ENCODE measurements at regions not wholly inside any gene's neighbourhood (a gene's known extent, or its start where the extent isn't known, plus 50 kb on each side); places are given as distances from the start of the nearest gene placed in this dataset.

DNA sequence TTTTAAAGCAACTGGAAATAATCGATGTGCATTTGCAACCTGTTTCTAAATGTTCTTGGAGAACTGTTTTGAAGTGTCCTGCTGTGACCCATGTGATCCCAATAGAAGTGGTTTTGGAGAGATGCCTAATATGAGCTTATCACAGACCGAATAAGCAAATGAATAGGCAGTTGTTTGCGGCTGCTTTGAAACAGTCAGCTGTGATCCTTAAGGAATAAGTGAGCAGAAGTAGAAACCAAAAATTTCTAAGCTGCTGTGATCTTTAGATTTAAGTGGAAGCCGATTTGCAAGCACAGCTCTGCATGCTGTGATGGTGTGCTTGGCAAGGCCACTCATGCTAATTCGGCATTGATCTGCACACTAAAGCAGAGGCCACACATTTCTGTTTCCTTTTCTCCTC is 329.5 kb upstream of the DUSP10 start:
- TF ChIP-seq EZH2phosphoT487 (IDR thresholded peaks at IDR 0.05; ENCODE audit: borderline replicate concordance) = no peak
- TF ChIP-seq, protein P1, sequence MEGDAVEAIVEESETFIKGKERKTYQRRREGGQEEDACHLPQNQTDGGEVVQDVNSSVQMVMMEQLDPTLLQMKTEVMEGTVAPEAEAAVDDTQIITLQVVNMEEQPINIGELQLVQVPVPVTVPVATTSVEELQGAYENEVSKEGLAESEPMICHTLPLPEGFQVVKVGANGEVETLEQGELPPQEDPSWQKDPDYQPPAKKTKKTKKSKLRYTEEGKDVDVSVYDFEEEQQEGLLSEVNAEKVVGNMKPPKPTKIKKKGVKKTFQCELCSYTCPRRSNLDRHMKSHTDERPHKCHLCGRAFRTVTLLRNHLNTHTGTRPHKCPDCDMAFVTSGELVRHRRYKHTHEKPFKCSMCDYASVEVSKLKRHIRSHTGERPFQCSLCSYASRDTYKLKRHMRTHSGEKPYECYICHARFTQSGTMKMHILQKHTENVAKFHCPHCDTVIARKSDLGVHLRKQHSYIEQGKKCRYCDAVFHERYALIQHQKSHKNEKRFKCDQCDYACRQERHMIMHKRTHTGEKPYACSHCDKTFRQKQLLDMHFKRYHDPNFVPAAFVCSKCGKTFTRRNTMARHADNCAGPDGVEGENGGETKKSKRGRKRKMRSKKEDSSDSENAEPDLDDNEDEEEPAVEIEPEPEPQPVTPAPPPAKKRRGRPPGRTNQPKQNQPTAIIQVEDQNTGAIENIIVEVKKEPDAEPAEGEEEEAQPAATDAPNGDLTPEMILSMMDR (conservative IDR thresholded peaks at IDR 0.05; ENCODE audit: low read length) = no peak
